Skeletal muscle satellite cell (primary cell): ENCODE measurements at regions not wholly inside any gene's neighbourhood (a gene's known extent, or its start where the extent isn't known, plus 50 kb on each side); places are given as distances from the start of the nearest gene placed in this dataset.
"Not testable (repeated sequence)": the region's sequence is repeated elsewhere in the genome, so short reads cannot be mapped to it uniquely, and the experiment has no call there.

ENCODE experiments used
- H3K27me3 ChIP-seq: 2 replicates; pipeline ENCODE4 v1.7.0; 2013; ENCODE audit warnings: low read length; ENCODE audit not compliant: control insufficient read depth, insufficient read depth
- H3K36me3 ChIP-seq: 2 replicates; pipeline ENCODE4 v1.7.0; 2013; ENCODE audit warnings: mild to moderate bottlenecking, control low read depth, low read length; ENCODE audit not compliant: insufficient read depth
- H3K4me1 ChIP-seq: 2 replicates; pipeline ENCODE4 v1.7.0; 2013; ENCODE audit warnings: low read length; ENCODE audit not compliant: control insufficient read depth, insufficient read depth
- H3K4me2 ChIP-seq: 2 replicates; pipeline ENCODE4 v1.7.0; 2013; ENCODE audit warnings: mild to moderate bottlenecking, low read length
- H3K4me3 ChIP-seq: 2 replicates; pipeline ENCODE4 v1.7.0; 2013; ENCODE audit warnings: low read length
- H3K9ac ChIP-seq: 2 replicates; pipeline ENCODE4 v1.7.0; 2013; ENCODE audit warnings: mild to moderate bottlenecking, low read depth, low read length, moderate library complexity
- H3K9me3 ChIP-seq: replicated peaks from 2 replicates; pipeline ENCODE4 v1.7.0; 2013; ENCODE audit warnings: mild to moderate bottlenecking, control low read depth, low read length

GRCh38 chr6:169859978-169860703 is 108.7 kb downstream of the ERMARD start:
- Histone ChIP-seq H3K27me3 (no peaks in the 10 kb centered on the region), H3K4me1 (no peaks in the 10 kb centered on the region), H3K9me3 (peaks cover 20% of the 10 kb centered on the region), H3K4me2 (no peak overlapping the region), H3K36me3 (no peaks in the 10 kb centered on the region), H3K9ac (no peak overlapping the region), H3K4me3 (no peak overlapping the region)

GRCh38 chr6:169859401-169859977 is 108.1 kb downstream of the ERMARD start:
- Histone ChIP-seq H3K4me3 (no peak overlapping the region), H3K4me2 (no peak overlapping the region), H3K36me3 (no peaks in the 10 kb centered on the region), H3K27me3 (no peaks in the 10 kb centered on the region), H3K9me3 (peaks cover 22% of the 10 kb centered on the region), H3K4me1 (no peaks in the 10 kb centered on the region), H3K9ac (no peak overlapping the region)

- Histone ChIP-seq H3K9ac (no peak overlapping the region), H3K4me2 (no peak overlapping the region), H3K36me3 (no peaks in the 10 kb centered on the region), H3K27me3 (no peaks in the 10 kb centered on the region), H3K4me3 (no peak overlapping the region), H3K4me1 (no peaks in the 10 kb centered on the region), H3K9me3 (peaks cover 23% of the 10 kb centered on the region)
These were observed 107.5 kb downstream of the ERMARD start for GRCh38 chr6:169858935-169859351.

GRCh38 chr6:169858293-169858934 is 107.0 kb downstream of the ERMARD start:
- Histone ChIP-seq H3K27me3 (no peaks in the 10 kb centered on the region), H3K4me2 (no peak overlapping the region), H3K4me1 (no peaks in the 10 kb centered on the region), H3K9me3 (peaks cover 20% of the 10 kb centered on the region), H3K4me3 (no peak overlapping the region), H3K9ac (no peak overlapping the region), H3K36me3 (no peaks in the 10 kb centered on the region)

- no peaks in the 10 kb centered on the region for H3K4me1 ChIP-seq
- no peak overlapping the region for H3K9ac ChIP-seq
- H3K27me3 ChIP-seq, result no peaks in the 10 kb centered on the region
- H3K4me2 ChIP-seq, result no peak overlapping the region
- peaks cover 20% of the 10 kb centered on the region for H3K9me3 ChIP-seq
- H3K4me3 ChIP-seq, result no peak overlapping the region
- no peaks in the 10 kb centered on the region for H3K36me3 ChIP-seq
These were observed 106.2 kb downstream of the ERMARD start for GRCh38 chr6:169857343-169858292.

GRCh38 chr6:169856442-169857342 is 105.3 kb downstream of the ERMARD start:
- not testable (repeated sequence) for H3K4me2 ChIP-seq, H3K27me3 ChIP-seq, H3K9ac ChIP-seq, H3K4me1 ChIP-seq, H3K4me3 ChIP-seq, H3K36me3 ChIP-seq
- H3K9me3 ChIP-seq, result peaks cover 20% of the 10 kb centered on the region

- no peak overlapping the region for H3K4me2 ChIP-seq
- H3K27me3 ChIP-seq, result no peaks in the 10 kb centered on the region
- H3K9me3 ChIP-seq, result peaks cover 20% of the 10 kb centered on the region
- H3K4me1 ChIP-seq, result no peaks in the 10 kb centered on the region
- H3K9ac ChIP-seq, result no peak overlapping the region
- no peak overlapping the region for H3K4me3 ChIP-seq
- no peaks in the 10 kb centered on the region for H3K36me3 ChIP-seq
These were observed 103.4 kb downstream of the ERMARD start for GRCh38 chr6:169854813-169855212.

GRCh38 chr6:169854083-169854725 is 102.8 kb downstream of the ERMARD start:
- Histone ChIP-seq H3K4me3 (no peak overlapping the region), H3K36me3 (no peaks in the 10 kb centered on the region), H3K4me2 (no peak overlapping the region), H3K9ac (no peak overlapping the region), H3K9me3 (peaks cover 20% of the 10 kb centered on the region), H3K4me1 (no peaks in the 10 kb centered on the region), H3K27me3 (no peaks in the 10 kb centered on the region)

GRCh38 chr6:169853196-169854082 is 102.0 kb downstream of the ERMARD start:
- H3K27me3 ChIP-seq, result no peaks in the 10 kb centered on the region
- H3K4me1 ChIP-seq, result no peaks in the 10 kb centered on the region
- no peak overlapping the region for H3K9ac ChIP-seq
- H3K4me2 ChIP-seq, result no peak overlapping the region
- H3K36me3 ChIP-seq, result no peaks in the 10 kb centered on the region
- no peak overlapping the region for H3K4me3 ChIP-seq
- H3K9me3 ChIP-seq, result peaks cover 16% of the 10 kb centered on the region
